HG02973 (cell line): ENCODE measurements at regions not wholly inside any gene's neighbourhood (a gene's known extent, or its start where the extent isn't known, plus 50 kb on each side); places are given as distances from the start of the nearest gene placed in this dataset.
"Not testable (repeated sequence)": the region's sequence is repeated elsewhere in the genome, so short reads cannot be mapped to it uniquely, and the experiment has no call there.

ENCODE experiments used
- ATAC-seq: cut with Tn5 transposase; IDR thresholded peaks from one replicate; pipeline ENCODE4 v1.9.1; 2021; ENCODE audit warnings: moderate library complexity; ENCODE audit not compliant: unreplicated experiment

GRCh38 chr5:87570366-87570765, 157.6 kb upstream of the CCNH start:
- peak; percentile 72 for ATAC-seq

DNA sequence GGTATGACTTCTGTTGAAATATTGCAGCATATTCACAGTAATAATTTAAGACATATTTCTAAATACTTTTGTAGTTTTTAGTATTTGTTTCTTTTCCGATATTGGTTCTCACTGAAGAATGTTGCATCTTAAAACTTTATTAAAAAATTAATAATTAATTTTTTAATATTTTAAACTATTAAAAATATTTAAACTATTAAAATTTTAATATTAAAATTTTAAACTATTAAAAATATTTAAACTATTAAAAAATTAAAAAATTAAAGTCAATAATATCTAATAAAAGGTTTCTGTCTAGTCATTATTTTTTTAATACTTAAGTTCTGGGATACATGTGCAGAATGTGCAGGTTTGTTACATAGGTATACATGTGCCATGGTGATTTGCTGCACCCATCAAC, 149.3 kb upstream of the CCNH start:
- ATAC-seq = no peak

DNA sequence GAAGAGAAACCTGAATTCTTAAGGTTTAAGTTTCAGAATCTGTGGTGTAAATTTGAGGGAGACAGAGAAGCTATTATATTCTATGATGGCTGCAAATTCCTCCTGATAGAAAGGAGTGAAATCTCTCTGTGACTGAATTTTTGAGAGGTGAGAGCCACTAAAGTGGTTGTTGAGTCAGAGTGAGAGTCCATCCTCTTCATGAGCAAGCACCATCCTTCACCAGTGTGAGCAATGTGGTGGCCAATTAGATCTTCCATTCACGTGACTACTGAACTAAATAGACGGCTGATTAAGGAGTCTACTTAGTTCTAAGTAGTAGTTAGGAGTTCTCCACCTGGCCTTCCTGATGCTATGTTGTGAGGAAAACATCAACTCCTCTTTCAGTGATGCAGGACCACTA, 147.8 kb upstream of the CCNH start:
- ATAC-seq = no peak

GRCh38 chr5:87551911-87552310, 139.2 kb upstream of the CCNH start:
- ATAC-seq = no peak

- ATAC-seq = no peak
Observed at GRCh38 chr5:87541676-87542075, 128.9 kb upstream of the CCNH start.

GRCh38 chr5:87541033-87541432, 128.3 kb upstream of the CCNH start:
- ATAC-seq = no peak

DNA sequence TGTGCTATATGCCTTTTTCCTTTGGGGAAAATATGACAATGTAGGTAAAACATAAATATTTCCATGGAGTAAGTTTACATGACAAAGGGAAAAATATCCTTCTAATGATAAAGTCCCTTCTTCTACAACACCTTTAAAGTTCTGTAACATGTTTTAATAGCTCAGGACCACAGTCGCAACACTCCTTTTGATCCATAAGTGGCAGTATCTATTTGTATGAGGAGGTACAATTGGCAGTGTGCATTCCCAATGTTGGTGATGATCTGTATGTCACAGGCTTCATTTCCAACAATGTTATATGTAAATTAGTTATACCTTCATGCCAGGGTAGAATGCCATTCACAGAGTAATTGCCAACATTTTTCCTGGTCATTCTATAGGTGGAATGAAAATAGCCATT, 127.1 kb upstream of the CCNH start:
- no peak for ATAC-seq

DNA sequence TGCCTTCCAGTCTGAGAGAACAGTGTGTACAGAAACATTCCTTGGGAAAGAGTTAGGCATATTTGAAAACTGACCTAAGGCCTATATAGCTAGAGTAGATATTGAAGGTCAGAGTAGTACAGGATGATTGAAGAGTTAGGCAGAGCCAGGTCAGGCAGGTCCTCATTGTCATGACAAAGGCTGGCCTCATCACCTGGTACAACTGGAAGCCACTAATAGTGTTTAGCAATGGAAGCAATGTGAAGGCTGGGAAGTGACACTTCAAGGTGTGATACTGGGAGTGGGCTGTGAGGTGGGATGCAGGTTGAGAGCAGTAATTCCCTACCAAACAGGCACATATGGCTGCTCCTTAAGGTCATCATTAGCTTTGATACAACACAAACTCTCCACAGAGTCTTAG, 123.6 kb upstream of the CCNH start:
- no peak for ATAC-seq

- no peak for ATAC-seq
Observed at GRCh38 chr5:87535706-87536105, 123.0 kb upstream of the CCNH start.

DNA sequence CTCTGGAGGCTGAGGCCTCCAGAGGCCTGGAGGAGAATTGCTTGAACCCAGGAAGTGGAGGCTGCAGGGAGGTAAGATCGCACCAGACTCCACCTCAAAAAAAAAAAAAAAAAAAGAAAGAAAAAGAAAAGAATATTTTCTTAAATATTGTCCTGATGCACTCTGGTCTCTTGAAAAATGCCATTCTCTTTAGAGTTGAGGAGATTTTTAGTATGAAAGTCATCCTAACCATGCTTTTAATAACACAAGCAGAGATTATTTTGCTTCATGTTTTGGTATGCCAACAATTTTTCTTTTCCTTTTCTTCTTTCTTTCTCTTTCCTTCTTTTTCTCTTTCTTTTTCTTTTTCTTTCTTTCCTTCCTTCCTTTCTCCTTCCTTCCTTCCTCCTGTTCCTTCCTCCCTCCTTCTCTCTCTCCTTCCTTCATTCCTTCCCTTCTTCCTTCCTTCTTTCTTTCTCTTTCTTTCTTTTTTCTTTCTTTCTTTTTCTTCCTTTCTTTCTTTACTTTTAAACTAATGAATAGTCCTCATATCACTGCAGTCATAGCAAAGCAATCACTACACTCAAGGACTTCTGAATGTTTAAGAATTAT, 116.9 kb upstream of the CCNH start:
- ATAC-seq = no peak

- no peak for ATAC-seq
Observed at GRCh38 chr5:87526131-87526530, 113.4 kb upstream of the CCNH start.

DNA sequence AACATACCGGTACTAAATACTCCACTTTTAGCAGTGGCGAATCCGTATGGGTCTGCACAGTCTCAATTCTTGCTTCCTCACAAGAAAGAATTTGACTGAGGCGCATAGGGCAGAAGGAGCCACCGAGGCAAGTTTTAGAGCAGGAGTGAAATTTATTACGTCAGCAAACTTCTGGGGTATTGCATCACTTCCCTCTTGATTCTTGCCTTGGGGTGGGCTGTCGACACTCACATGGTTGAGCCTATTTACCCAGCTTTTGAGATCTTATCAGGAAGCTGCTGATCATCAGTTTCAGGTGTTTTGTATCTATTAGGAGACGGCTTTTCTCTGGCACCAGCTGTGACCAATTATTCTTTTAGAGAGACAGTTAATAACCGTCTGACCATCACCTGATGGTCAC, 111.5 kb upstream of the CCNH start:
- ATAC-seq = no peak

GRCh38 chr5:87511778-87512177, 99.0 kb upstream of the CCNH start:
- not testable (repeated sequence) for ATAC-seq

DNA sequence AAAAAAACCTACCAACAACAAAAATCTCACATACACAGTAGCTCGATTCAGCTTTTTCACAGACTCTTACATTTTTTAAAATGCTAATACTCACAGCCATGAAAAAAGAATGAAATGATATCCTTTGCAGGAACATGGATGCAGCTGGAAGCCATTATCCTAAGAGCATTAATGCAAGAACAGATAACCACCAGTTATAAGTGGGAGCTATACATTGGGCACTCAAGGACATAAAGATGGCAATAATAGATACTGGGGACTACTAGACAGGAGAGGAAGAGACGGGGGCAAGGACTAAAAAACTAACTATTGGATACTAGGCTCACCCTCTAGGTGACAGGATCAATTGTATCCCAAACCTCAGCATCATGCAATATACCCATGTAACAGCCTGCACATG, 90.3 kb upstream of the CCNH start:
- no peak for ATAC-seq

GRCh38 chr5:87499478-87500410, 87.0 kb upstream of the CCNH start:
- ATAC-seq = no peak
